IMR-90 (cell line): ENCODE measurements at regions not wholly inside any gene's neighbourhood (a gene's known extent, or its start where the extent isn't known, plus 50 kb on each side); places are given as distances from the start of the nearest gene placed in this dataset.

Experiments
- ATAC-seq: fragments of 200-7000 bp; cut with Tn5 transposase; 2 replicates; pipeline ENCODE4 v1.9.1; 2020; ENCODE audit warnings: low read depth, mild to moderate bottlenecking, moderate library complexity
- BruUV-seq: library from RNA; stranded (reverse); fragments of 400-500 nt; replicated peaks from 2 replicates; lab custom pipeline; 2021; lab: Mats Ljungman, UMichigan
- CTCF ChIA-PET: fragments of 300-600 bp; formaldehyde crosslinking; extraction: SDS; loops from one replicate; lab custom pipeline; 2021; ENCODE audit warnings: antibody characterized with exemption; lab: Yijun Ruan, JAX
- POLR2A ChIA-PET: fragments of 300-600 bp; sonication (Branson Sonifier 250); formaldehyde crosslinking; loops from one replicate; lab custom pipeline; 2022; ENCODE audit warnings: antibody characterized with exemption; ENCODE audit not compliant: unreplicated experiment; lab: Charles Lee
- DNase-seq: peaks from one replicate; pipeline ENCODE4 v3.0.0; 2013
- H2AFZ ChIP-seq: replicated peaks from 2 replicates; pipeline ENCODE3; 2013; ENCODE audit warnings: low read length, mild to moderate bottlenecking; ENCODE audit not compliant: poor library complexity
- H2AK5ac ChIP-seq: 2 replicates; pipeline ENCODE4 v1.6.1; 2013; ENCODE audit warnings: low read depth, low read length, inconsistent platforms
- H2AK9ac ChIP-seq: replicated peaks from 2 replicates; pipeline ENCODE3; 2013; ENCODE audit warnings: mild to moderate bottlenecking, low read depth, low read length, moderate library complexity; ENCODE audit not compliant: poor library complexity
- H2BK120ac ChIP-seq: 2 replicates; pipeline ENCODE4 v1.6.1; 2013; ENCODE audit warnings: low read depth, low read length, inconsistent platforms
- H2BK15ac ChIP-seq: 3 replicates; pipeline ENCODE4 v1.6.1; 2013; ENCODE audit warnings: low read depth, low read length, inconsistent platforms
- H2BK20ac ChIP-seq: 2 replicates; pipeline ENCODE4 v1.6.1; 2013; ENCODE audit warnings: low read depth, mild to moderate bottlenecking, inconsistent platforms, low read length, moderate library complexity
- H2BK5ac ChIP-seq: 2 replicates; pipeline ENCODE4 v1.6.1; 2013; ENCODE audit warnings: mild to moderate bottlenecking, low read depth, low read length, inconsistent platforms; ENCODE audit not compliant: poor library complexity, severe bottlenecking
- H3K14ac ChIP-seq: replicated peaks from 2 replicates; pipeline ENCODE4 v1.6.1; 2013; ENCODE audit warnings: low read depth, low read length, inconsistent platforms
- H3K18ac ChIP-seq: 2 replicates; pipeline ENCODE4 v1.6.1; 2013; ENCODE audit warnings: low read depth, low read length, control low read depth
- H3K23ac ChIP-seq: 2 replicates; pipeline ENCODE4 v1.6.1; 2013; ENCODE audit warnings: low read depth, low read length, inconsistent platforms
- H3K27ac ChIP-seq: 2 replicates; pipeline ENCODE4 v1.5.1; 2013; ENCODE audit warnings: mild to moderate bottlenecking, control low read depth, low read length; ENCODE audit not compliant: insufficient read depth
- H3K27me3 ChIP-seq: 2 replicates; pipeline ENCODE4 v1.6.1; 2013; ENCODE audit warnings: low read length; ENCODE audit not compliant: control insufficient read depth, insufficient read depth
- H3K36me3 ChIP-seq: 2 replicates; pipeline ENCODE4 v1.6.1; 2013; ENCODE audit warnings: low read length, mixed read lengths; ENCODE audit not compliant: control insufficient read depth, insufficient read depth
- H3K4ac ChIP-seq: 2 replicates; pipeline ENCODE4 v1.6.1; 2013; ENCODE audit warnings: low read depth, low read length, inconsistent platforms
- H3K4me1 ChIP-seq: 2 replicates; pipeline ENCODE4 v1.6.1; 2013; ENCODE audit warnings: low read length, mixed read lengths; ENCODE audit not compliant: control insufficient read depth, insufficient read depth
- H3K4me2 ChIP-seq: 2 replicates; pipeline ENCODE4 v1.6.1; 2013; ENCODE audit warnings: low read depth, mild to moderate bottlenecking, control low read depth, low read length, moderate library complexity
- H3K4me3 ChIP-seq: 2 replicates; pipeline ENCODE4 v1.5.1; 2013; ENCODE audit warnings: low read depth, mild to moderate bottlenecking, control low read depth, low read length, moderate library complexity; ENCODE audit not compliant: insufficient read depth
- H3K56ac ChIP-seq: 2 replicates; pipeline ENCODE4 v1.6.1; 2013; ENCODE audit warnings: low read length, inconsistent platforms; ENCODE audit not compliant: insufficient read depth; ENCODE audit errors: extremely low read depth
- H3K79me1 ChIP-seq, 2 experiments: 2 replicates each; pipeline ENCODE4 v1.6.1; 2013; ENCODE audit warnings: low read length in 2 of 2, inconsistent platforms in 1 of 2, low read depth in 1 of 2
- H3K9ac ChIP-seq: 2 replicates; pipeline ENCODE4 v1.6.1; 2013; ENCODE audit warnings: low read depth, low read length, control low read depth
- H3K9me1 ChIP-seq: 2 replicates; pipeline ENCODE4 v1.6.1; 2013; ENCODE audit warnings: low read length, inconsistent platforms; ENCODE audit not compliant: insufficient read depth
- H3K9me3 ChIP-seq: 2 replicates; pipeline ENCODE4 v1.6.1; 2013; ENCODE audit warnings: low read length; ENCODE audit not compliant: control insufficient read depth, insufficient read depth
- H4K20me1 ChIP-seq: 2 replicates; pipeline ENCODE4 v1.6.1; 2013; ENCODE audit warnings: low read length, inconsistent platforms; ENCODE audit not compliant: insufficient read depth
- H4K5ac ChIP-seq: 2 replicates; pipeline ENCODE4 v1.6.1; 2013; ENCODE audit warnings: mild to moderate bottlenecking, low read depth, low read length, control low read depth
- H4K8ac ChIP-seq, 2 experiments: 2 replicates each; pipeline ENCODE4 v1.6.1; 2013; ENCODE audit warnings: low read depth in 2 of 2, low read length in 2 of 2, control low read depth in 1 of 2, inconsistent platforms in 1 of 2
- H4K91ac ChIP-seq: 2 replicates; pipeline ENCODE4 v1.6.1; 2013; ENCODE audit warnings: low read depth, low read length, inconsistent platforms; ENCODE audit not compliant: insufficient read depth
- CEBPB ChIP-seq: IDR thresholded peaks from 2 replicates; pipeline ENCODE4 v1.6.1; 2012; ENCODE audit warnings: low read depth, low read length, improper control_type of control experiment
- CHD1 ChIP-seq: IDR thresholded peaks from 2 replicates; pipeline ENCODE4 v1.6.1; 2012; ENCODE audit warnings: low read depth, low read length, improper control_type of control experiment
- FOS ChIP-seq: fragments of 150-350 bp; IDR thresholded peaks from 2 replicates; pipeline ENCODE4 v1.6.1; 2016; ENCODE audit warnings: low read depth, low read length
- MAFK ChIP-seq: IDR thresholded peaks from 2 replicates; pipeline ENCODE4 v1.6.1; 2012; ENCODE audit warnings: low read depth, low read length, improper control_type of control experiment
- MAZ ChIP-seq: IDR thresholded peaks from 2 replicates; pipeline ENCODE4 v1.6.1; 2012; ENCODE audit warnings: low read depth, mild to moderate bottlenecking, low read length, improper control_type of control experiment, moderate library complexity, borderline replicate concordance
- POLR2A ChIP-seq: IDR thresholded peaks from 2 replicates; pipeline ENCODE4 v1.6.1; 2012; ENCODE audit warnings: mild to moderate bottlenecking, low read depth, low read length
- RFX5 ChIP-seq: IDR thresholded peaks from 2 replicates; pipeline ENCODE4 v1.8.0; 2012; ENCODE audit warnings: low read depth, mild to moderate bottlenecking, low read length, moderate library complexity
- WGBS, 2 experiments: methylation state at CpG; one replicate each; pipeline versions ENCODE4 v1.1.5 to v1.1.7; 2013; ENCODE audit warnings: missing lambda C conversion rate in 2 of 2; ENCODE audit not compliant: insufficient read length in 1 of 2; ENCODE audit errors: extremely low coverage in 2 of 2; 5-methylcytosine and 5-hydroxymethylcytosine counted together
- dilution Hi-C: fragments of 300-500 bp; cut with HindIII; formaldehyde crosslinking; loops from one replicate; pipeline ENCODE4 v1.14.3; 2018; ENCODE audit warnings: low sequenced_read_pairs; ENCODE audit not compliant: unreplicated experiment
- in situ Hi-C: fragments of 300-500 bp; cut with MboI; formaldehyde crosslinking; loops from 3 replicates; pipeline ENCODE4 v1.14.3; 2019; ENCODE audit warnings: low sequenced_read_pairs, inconsistent platforms, mixed read lengths
- intact Hi-C: fragments of 100-400 bp; cut with micrococcal nuclease; formaldehyde crosslinking; loops from 2 replicates; pipeline ENCODE4 v1.10.0; 2022
- TF ChIP-seq, protein P1 (sequence below): conservative IDR thresholded peaks from 2 replicates; pipeline ENCODE4 v1.5.1; 2012; ENCODE audit warnings: mild to moderate bottlenecking, low read depth, low read length, improper control_type of control experiment
- TF ChIP-seq, protein P2 (sequence below): fragments of 150-350 bp; IDR thresholded peaks from 2 replicates; pipeline ENCODE4 v1.6.1; 2016; ENCODE audit warnings: low read depth, mild to moderate bottlenecking, low read length, moderate library complexity, borderline replicate concordance

DNA sequence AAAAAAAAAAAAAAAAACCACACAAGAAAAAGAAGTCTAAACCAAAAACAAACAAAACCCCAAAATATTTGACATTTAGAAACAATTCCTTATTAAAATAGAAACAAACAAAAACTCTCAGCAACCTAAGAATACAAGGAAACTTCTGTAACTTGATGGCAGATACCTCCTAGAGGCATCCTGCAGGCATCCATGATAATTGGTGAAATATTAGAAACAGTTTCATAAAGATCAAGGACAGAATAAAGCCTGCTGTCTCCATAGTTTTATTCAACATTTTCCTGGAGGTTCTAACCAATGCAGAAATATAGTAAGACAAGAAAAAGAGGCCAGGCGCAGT is 63.0 kb upstream of the TRPM1 start:
- H3K4me2 ChIP-seq = no peak overlapping the region
- no peak overlapping the region for H4K8ac ChIP-seq
- dilution Hi-C loops (no loop called here), in situ Hi-C loops (no loop called here), intact Hi-C loops (no loop called here)
- H2AK9ac ChIP-seq = no peak overlapping the region
- no peaks in the 10 kb centered on the region for H3K9me1 ChIP-seq
- H4K5ac ChIP-seq = no peak overlapping the region
- peaks cover 18% of the 10 kb centered on the region; the same call in 1 of the 2 replicates for H3K27me3 ChIP-seq
- H2BK120ac ChIP-seq = no peak overlapping the region
- no peaks in the 10 kb centered on the region for H3K79me1 ChIP-seq
- no peak overlapping the region for H3K4ac ChIP-seq
- WGBS, 2 experiments = no CpG with 5 or more reads among the region's 1 CpG
- H2BK5ac ChIP-seq = no peak overlapping the region
- no peak overlapping the region for H3K4me3 ChIP-seq
- no peak overlapping the region for H3K23ac ChIP-seq
- no peaks in the 10 kb centered on the region for H4K20me1 ChIP-seq
- ChIA-PET POLR2A (no interaction called here), CTCF (no interaction called here)
- no peak overlapping the region for H4K91ac ChIP-seq
- H3K14ac ChIP-seq = no peak overlapping the region
- no TSS peak for BruUV-seq
- no peak overlapping the region for H2AFZ ChIP-seq
- DNase-seq = no peak
- no peaks in the 10 kb centered on the region for H3K4me1 ChIP-seq
- H3K9ac ChIP-seq = no peak overlapping the region
- TF ChIP-seq MAZ (no peak), FOS (no peak), POLR2A (no peak), RFX5 (no peak), MAFK (no peak), CEBPB (no peak), CHD1 (no peak)
- TF ChIP-seq, protein P1, sequence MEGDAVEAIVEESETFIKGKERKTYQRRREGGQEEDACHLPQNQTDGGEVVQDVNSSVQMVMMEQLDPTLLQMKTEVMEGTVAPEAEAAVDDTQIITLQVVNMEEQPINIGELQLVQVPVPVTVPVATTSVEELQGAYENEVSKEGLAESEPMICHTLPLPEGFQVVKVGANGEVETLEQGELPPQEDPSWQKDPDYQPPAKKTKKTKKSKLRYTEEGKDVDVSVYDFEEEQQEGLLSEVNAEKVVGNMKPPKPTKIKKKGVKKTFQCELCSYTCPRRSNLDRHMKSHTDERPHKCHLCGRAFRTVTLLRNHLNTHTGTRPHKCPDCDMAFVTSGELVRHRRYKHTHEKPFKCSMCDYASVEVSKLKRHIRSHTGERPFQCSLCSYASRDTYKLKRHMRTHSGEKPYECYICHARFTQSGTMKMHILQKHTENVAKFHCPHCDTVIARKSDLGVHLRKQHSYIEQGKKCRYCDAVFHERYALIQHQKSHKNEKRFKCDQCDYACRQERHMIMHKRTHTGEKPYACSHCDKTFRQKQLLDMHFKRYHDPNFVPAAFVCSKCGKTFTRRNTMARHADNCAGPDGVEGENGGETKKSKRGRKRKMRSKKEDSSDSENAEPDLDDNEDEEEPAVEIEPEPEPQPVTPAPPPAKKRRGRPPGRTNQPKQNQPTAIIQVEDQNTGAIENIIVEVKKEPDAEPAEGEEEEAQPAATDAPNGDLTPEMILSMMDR = no peak
- TF ChIP-seq, protein P2, sequence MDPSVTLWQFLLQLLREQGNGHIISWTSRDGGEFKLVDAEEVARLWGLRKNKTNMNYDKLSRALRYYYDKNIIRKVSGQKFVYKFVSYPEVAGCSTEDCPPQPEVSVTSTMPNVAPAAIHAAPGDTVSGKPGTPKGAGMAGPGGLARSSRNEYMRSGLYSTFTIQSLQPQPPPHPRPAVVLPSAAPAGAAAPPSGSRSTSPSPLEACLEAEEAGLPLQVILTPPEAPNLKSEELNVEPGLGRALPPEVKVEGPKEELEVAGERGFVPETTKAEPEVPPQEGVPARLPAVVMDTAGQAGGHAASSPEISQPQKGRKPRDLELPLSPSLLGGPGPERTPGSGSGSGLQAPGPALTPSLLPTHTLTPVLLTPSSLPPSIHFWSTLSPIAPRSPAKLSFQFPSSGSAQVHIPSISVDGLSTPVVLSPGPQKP = no peak
- no peak overlapping the region for H2BK15ac ChIP-seq
- H3K36me3 ChIP-seq = no peaks in the 10 kb centered on the region
- H3K56ac ChIP-seq = no peak overlapping the region
- H3K27ac ChIP-seq = no peak overlapping the region
- no peak overlapping the region for H3K18ac ChIP-seq
- no peak for ATAC-seq
- no peak overlapping the region for H2BK20ac ChIP-seq
- H3K9me3 ChIP-seq = no peaks in the 10 kb centered on the region
- no peak overlapping the region for H2AK5ac ChIP-seq
